Right lung (tissue), 2 donors: ENCODE measurements at regions not wholly inside any gene's neighbourhood (a gene's known extent, or its start where the extent isn't known, plus 50 kb on each side); places are given as distances from the start of the nearest gene placed in this dataset.

Source experiments
- DNase-seq, 2 donors: peaks; one replicate each; pipeline ENCODE4 v3.0.0-alpha.2; 2013

GRCh38 chr12:100741084-100741711 is 53.4 kb upstream of the ANO4 start:
- peak in 1 of 2 donors; percentile 13 for DNase-seq

DNA sequence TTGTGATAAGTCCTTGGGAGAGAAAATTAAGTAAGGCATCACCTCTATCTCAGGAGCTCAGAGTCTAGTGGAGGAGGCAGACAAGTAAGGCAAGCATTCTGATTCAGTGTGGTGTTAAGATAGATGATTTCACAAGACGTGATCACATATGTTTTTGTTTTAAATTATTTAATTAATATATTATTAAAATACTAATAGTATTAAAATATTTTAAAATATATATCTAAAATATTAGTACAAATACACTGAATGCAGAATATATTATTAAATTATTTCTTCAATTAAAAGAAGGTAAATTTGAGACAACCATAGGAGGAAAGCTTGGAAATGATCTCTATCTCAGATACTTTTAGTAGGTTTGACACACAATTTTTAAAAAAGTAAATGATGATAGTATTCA is 51.5 kb upstream of the ANO4 start:
- DNase-seq = no peak
